Activated CD4-positive, alpha-beta T cell treated with anti-CD3 and anti-CD28 coated beads, Interleukin-2, amount 50 U/mL, for 24 hours (primary cell): ENCODE measurements at regions not wholly inside any gene's neighbourhood (a gene's known extent, or its start where the extent isn't known, plus 50 kb on each side); places are given as distances from the start of the nearest gene placed in this dataset.

Experiments used
- DNase-seq, 2 donors: peaks; one replicate each; pipeline ENCODE4 v3.0.0-alpha.2; 2020; ENCODE audit warnings: low read depth in 1 of 2, low spot score in 1 of 2

DNA sequence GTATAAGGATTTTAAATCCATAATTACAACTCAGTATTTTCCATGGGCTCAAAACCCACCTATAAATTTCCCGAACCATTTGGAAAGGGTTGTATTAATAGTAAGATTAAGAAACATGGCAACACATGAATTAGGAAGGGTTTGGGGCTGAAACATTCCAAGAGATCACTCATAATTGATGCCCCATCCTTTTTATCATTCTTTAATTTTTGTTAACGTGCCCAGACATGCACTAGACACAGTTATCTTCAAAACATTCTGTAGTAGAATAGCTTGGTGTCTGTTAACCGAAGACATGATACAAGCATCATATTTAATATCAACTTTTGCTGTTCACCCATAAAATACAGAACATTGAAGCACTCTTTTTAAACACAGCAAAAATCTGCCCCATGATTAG is 106.8 kb upstream of the FRMD6 start:
- no peak for DNase-seq

- no peak for DNase-seq
Measured at GRCh38 chr14:51545396-51545795, 106.3 kb upstream of the FRMD6 start.

- DNase-seq: no peak
Measured at GRCh38 chr14:51546099-51546498, 105.6 kb upstream of the FRMD6 start.

DNA sequence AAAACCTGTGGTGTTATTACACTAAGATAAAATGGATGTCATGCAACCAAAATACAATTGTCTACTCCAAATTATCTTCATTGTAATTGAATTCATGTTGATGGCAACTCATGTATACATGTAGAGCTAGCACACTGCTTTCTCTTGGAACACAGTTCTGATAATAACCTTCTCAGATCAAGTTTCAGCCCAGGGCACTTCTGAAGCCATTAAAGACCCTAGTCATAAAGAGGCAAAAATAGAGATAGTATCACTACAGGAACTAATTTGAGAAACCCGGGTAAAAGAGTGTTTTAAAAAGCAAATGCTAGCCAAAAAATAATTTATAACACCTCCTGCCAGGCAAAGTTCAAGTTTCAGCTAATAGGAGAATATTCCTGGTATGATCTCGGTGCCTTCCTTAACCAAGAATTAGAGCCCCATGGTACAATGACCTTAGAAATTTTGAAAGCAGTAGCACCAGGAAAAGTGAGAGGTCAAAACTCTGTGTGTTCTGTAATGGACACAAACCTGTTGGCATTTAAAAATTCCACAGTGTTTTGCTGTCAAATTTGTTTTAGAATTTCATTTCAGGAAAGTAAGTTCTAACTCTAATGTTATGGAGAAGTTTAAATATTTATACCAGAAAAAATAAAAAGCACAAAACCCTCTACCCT is 105.0 kb upstream of the FRMD6 start:
- no peak for DNase-seq

GRCh38 chr14:51547260-51547659 is 104.5 kb upstream of the FRMD6 start:
- DNase-seq: no peak

GRCh38 chr14:51547701-51548100 is 104.0 kb upstream of the FRMD6 start:
- no peak for DNase-seq

GRCh38 chr14:51548187-51548586 is 103.5 kb upstream of the FRMD6 start:
- no peak for DNase-seq

DNA sequence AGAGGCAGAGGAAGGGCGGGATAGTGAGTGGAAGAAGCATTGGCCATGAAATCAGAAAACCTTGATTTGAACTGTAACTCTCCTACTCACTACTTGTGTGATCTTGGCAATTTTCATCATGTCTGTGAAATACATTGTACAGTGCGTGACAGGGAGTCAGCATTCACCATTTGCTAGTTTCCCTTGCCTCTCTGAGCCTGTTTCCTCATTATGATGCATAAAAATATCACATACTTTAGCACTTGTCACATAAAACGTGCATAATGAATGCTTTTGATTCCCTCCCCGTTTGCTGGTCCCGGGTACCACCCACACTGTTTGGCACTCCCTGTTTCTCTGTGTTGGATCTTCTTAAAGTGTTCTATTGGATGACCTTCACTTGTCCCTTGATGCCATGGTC is 101.1 kb upstream of the FRMD6 start:
- no peak for DNase-seq

GRCh38 chr14:51552275-51552674 is 99.4 kb upstream of the FRMD6 start:
- no peak for DNase-seq

GRCh38 chr14:51552768-51553404 is 98.8 kb upstream of the FRMD6 start:
- no peak for DNase-seq

- DNase-seq: no peak
Measured at GRCh38 chr14:51554339-51554920, 97.3 kb upstream of the FRMD6 start.

DNA sequence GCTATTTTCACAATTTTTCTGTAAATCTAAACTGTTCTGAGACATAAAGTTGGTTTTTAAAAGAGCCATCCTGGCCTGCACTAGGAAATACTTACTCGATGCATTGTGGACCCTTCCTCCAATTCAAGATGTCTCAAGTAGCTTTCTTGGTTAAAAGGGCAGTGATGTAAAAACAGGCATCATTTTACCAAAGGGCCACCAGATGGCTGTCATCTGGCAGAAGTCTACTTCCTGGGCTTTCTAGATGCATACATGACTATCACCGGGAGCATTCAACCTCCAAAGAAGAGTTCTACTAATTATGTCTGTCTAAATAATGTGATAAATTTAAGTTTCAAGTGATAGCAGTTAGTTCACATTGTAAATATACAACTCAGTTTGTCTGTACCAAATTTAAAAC is 96.8 kb upstream of the FRMD6 start:
- no peak for DNase-seq

DNA sequence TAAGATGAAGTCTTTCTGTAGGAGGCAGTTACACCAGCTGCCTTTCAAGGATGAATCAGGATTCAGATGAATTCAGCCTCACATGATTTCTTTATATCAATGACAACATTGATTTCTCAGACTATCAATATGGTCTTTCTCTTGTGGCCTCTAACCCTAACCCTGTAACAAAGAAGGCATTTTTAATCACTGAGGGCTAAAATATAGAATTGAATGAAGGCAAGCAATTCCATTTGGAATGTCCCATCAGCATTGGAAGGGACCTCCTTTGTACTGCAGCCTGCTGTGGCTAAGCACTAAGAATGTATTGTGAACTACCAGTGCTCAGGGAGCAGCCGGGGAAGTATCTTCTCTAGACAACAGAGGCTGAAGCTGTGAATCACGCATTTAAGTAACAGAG is 90.6 kb upstream of the FRMD6 start:
- no peak for DNase-seq

GRCh38 chr14:51562816-51563215 is 88.9 kb upstream of the FRMD6 start:
- no peak for DNase-seq

GRCh38 chr14:51563560-51563959 is 88.2 kb upstream of the FRMD6 start:
- no peak for DNase-seq

DNA sequence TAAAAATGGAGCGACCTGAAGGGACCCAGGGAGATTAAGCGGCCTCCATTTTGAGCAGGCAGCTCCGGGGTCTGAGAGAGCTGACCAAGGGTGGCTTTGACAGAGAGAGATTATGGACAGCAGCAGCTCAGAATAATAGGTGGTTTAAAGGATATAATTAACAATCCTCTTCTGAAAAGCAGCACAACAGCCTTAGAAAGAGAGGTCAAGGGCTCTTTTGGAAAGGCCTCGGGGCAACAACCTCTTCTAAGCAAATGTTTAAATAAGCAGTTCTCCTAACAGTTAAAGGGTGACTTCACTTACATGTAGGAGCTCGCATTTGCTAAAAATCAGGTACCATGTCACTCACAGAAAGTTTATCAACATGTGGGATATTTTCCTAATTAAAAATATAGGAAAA is 87.2 kb upstream of the FRMD6 start:
- no peak for DNase-seq

- DNase-seq: no peak
Measured at GRCh38 chr14:51564986-51565604, 86.6 kb upstream of the FRMD6 start.

DNA sequence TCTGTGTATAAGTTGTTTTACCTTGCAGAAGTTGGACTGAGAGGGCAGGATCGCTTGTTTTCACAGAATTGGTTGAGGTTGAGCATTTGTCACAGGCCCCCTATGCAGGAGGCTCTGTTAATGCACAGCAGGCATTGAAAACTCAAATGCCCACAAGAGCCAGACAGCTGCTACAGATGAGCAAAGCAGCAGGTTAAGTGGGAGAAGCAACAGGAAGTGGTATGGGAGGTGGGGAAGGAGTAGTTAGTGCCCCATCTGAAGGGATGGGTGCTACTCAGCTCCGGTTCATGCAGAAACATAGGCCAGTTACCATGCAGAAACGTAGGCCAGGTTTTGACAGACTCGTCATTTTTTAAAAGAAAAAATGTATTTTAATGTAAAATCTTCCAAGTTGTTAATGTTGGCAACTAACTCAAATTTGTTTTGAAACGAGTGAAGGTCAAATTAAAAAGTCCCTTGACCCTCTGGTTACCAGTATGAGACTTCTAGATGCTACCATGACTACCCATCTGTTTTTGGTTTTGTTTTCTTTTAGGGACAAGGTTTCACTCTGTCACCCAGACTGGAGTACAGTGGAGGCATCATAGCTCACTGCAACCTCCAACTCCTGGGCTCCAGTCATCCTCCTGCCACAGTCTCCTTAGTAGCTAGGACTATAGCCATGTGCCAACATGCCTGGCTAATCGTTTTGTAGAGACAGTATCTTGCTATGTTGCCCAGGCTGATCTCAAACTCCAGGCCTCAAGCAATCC is 84.7 kb upstream of the FRMD6 start:
- no peak for DNase-seq

- DNase-seq: no peak
Measured at GRCh38 chr14:51568366-51568765, 83.3 kb upstream of the FRMD6 start.

- DNase-seq: no peak
Measured at GRCh38 chr14:51573607-51574006, 78.1 kb upstream of the FRMD6 start.

- no peak for DNase-seq
Measured at GRCh38 chr14:51574009-51574408, 77.7 kb upstream of the FRMD6 start.
